OCI-LY1 (cell line): ENCODE measurements at regions not wholly inside any gene's neighbourhood (a gene's known extent, or its start where the extent isn't known, plus 50 kb on each side); places are given as distances from the start of the nearest gene placed in this dataset.
"Not testable (repeated sequence)": the region's sequence is repeated elsewhere in the genome, so short reads cannot be mapped to it uniquely, and the experiment has no call there.

ENCODE experiments used
- H2AFZ ChIP-seq: fragments of 200-600 bp; sonication (generic), shearing (Covaris generic); 2 replicates; pipeline ENCODE4 v1.6.0; 2014; ENCODE audit warnings: antibody characterized with exemption, mild to moderate bottlenecking, low read length
- H3F3A ChIP-seq: fragments of 200-600 bp; sonication (generic), shearing (Covaris generic); 2 replicates; pipeline ENCODE4 v1.6.0; 2014; ENCODE audit warnings: mild to moderate bottlenecking, antibody characterized with exemption, low read length, moderate library complexity; ENCODE audit not compliant: insufficient read depth
- H3K27ac ChIP-seq: fragments of 200-600 bp; sonication (generic); 2 replicates; pipeline ENCODE4 v1.5.1; 2014; ENCODE audit warnings: low read length, mixed run types, mild to moderate bottlenecking, low read depth; ENCODE audit not compliant: poor library complexity, severe bottlenecking
- H3K27me3 ChIP-seq: fragments of 200-600 bp; sonication (generic); 2 replicates; pipeline ENCODE4 v1.6.0; 2014; ENCODE audit warnings: antibody characterized with exemption, mild to moderate bottlenecking, low read length, moderate library complexity; ENCODE audit not compliant: insufficient read depth
- H3K36me3 ChIP-seq: fragments of 200-600 bp; sonication (generic); 2 replicates; pipeline ENCODE4 v1.6.1; 2014; ENCODE audit warnings: mild to moderate bottlenecking, antibody characterized with exemption, low read length, moderate library complexity, mixed read lengths; ENCODE audit not compliant: insufficient read depth
- H3K4me1 ChIP-seq: fragments of 200-600 bp; sonication (generic); 2 replicates; pipeline ENCODE4 v1.5.1; 2014; ENCODE audit warnings: mild to moderate bottlenecking, low read length, moderate library complexity; ENCODE audit not compliant: insufficient read depth, severe bottlenecking
- H3K4me2 ChIP-seq: fragments of 200-600 bp; sonication (generic), shearing (Covaris generic); 2 replicates; pipeline ENCODE4 v1.6.1; 2014; ENCODE audit warnings: low read length
- H3K4me3 ChIP-seq: fragments of 200-600 bp; sonication (generic); 2 replicates; pipeline ENCODE4 v1.5.1; 2014; ENCODE audit warnings: low read length, low read depth, mild to moderate bottlenecking, mixed read lengths; ENCODE audit not compliant: poor library complexity, severe bottlenecking
- H3K79me2 ChIP-seq: fragments of 200-600 bp; shearing (Covaris generic); 2 replicates; pipeline ENCODE4 v1.6.1; 2016; ENCODE audit warnings: mixed run types, low read length, mixed read lengths; ENCODE audit not compliant: insufficient read depth
- H3K9ac ChIP-seq: fragments of 200-600 bp; sonication (generic), shearing (Covaris generic); 2 replicates; pipeline ENCODE4 v1.6.1; 2014; ENCODE audit warnings: mild to moderate bottlenecking, low read length, mixed read lengths
- H3K9me2 ChIP-seq: fragments of 200-600 bp; sonication (generic), shearing (Covaris generic); 2 replicates; pipeline ENCODE4 v1.6.1; 2014; ENCODE audit warnings: low read depth, mild to moderate bottlenecking, low read length, mixed read lengths
- H3K9me3 ChIP-seq: fragments of 200-600 bp; shearing (Covaris generic); 2 replicates; pipeline ENCODE4 v1.6.1; 2014; ENCODE audit warnings: low read length, mixed read lengths
- H4K20me1 ChIP-seq: fragments of 200-600 bp; sonication (generic), shearing (Covaris generic); 2 replicates; pipeline ENCODE4 v1.6.0; 2016; ENCODE audit warnings: mild to moderate bottlenecking, low read length; ENCODE audit not compliant: insufficient read depth
- EZH2 ChIP-seq: fragments of 200-600 bp; sonication (generic), shearing (Covaris generic); IDR thresholded peaks from 2 replicates; pipeline ENCODE4 v1.8.0; 2017; ENCODE audit warnings: borderline replicate concordance, mixed run types, mild to moderate bottlenecking, antibody characterized with exemption, low read length, moderate library complexity, mixed read lengths
- TF ChIP-seq, protein P1 (sequence below): fragments of 200-600 bp; sonication (generic), shearing (Covaris generic); IDR thresholded peaks from 2 replicates; pipeline ENCODE4 v1.5.1; 2017; ENCODE audit warnings: mild to moderate bottlenecking, antibody characterized with exemption, low read length, moderate library complexity, mixed read lengths

DNA sequence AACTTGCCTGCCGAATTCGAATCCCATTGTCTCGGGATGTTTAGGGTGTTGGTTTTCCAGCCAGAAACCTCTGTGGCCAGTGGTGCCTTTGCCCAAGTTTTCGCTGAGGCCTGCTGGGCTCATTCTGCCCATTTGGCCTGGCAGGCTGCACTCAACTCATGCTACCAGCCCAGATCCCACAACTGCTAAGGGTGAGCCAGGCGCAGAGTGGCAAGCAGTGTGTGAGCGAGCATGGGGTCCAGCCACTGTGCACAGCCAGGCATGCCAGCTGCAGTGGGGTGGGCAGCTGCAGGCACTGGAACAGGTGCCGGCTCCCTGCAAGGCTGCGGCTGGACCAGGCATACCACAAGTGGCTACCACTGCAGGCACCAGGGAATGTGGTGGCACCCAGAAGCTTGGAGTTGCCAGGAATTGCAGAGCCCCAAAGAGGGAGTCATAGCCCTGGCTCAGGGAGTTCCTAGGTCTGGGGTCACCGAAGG, 151.4 kb upstream of the P2RY1 start:
- no peak overlapping the region for H3K4me2 ChIP-seq
- no peak overlapping the region for H3K9ac ChIP-seq
- H3K9me3 ChIP-seq = no peaks in the 10 kb centered on the region
- H2AFZ ChIP-seq = no peak overlapping the region
- no peaks in the 10 kb centered on the region for H3K4me1 ChIP-seq
- H3K9me2 ChIP-seq = no peaks in the 10 kb centered on the region
- H3K27ac ChIP-seq = no peak overlapping the region
- H3K4me3 ChIP-seq = no peak overlapping the region
- no peaks in the 10 kb centered on the region for H3K79me2 ChIP-seq
- no peak for TF ChIP-seq EZH2
- TF ChIP-seq, protein P1, sequence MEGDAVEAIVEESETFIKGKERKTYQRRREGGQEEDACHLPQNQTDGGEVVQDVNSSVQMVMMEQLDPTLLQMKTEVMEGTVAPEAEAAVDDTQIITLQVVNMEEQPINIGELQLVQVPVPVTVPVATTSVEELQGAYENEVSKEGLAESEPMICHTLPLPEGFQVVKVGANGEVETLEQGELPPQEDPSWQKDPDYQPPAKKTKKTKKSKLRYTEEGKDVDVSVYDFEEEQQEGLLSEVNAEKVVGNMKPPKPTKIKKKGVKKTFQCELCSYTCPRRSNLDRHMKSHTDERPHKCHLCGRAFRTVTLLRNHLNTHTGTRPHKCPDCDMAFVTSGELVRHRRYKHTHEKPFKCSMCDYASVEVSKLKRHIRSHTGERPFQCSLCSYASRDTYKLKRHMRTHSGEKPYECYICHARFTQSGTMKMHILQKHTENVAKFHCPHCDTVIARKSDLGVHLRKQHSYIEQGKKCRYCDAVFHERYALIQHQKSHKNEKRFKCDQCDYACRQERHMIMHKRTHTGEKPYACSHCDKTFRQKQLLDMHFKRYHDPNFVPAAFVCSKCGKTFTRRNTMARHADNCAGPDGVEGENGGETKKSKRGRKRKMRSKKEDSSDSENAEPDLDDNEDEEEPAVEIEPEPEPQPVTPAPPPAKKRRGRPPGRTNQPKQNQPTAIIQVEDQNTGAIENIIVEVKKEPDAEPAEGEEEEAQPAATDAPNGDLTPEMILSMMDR = no peak
- no peaks in the 10 kb centered on the region for H3K27me3 ChIP-seq
- H4K20me1 ChIP-seq = no peaks in the 10 kb centered on the region
- no peaks in the 10 kb centered on the region for H3F3A ChIP-seq
- H3K36me3 ChIP-seq = no peaks in the 10 kb centered on the region

DNA sequence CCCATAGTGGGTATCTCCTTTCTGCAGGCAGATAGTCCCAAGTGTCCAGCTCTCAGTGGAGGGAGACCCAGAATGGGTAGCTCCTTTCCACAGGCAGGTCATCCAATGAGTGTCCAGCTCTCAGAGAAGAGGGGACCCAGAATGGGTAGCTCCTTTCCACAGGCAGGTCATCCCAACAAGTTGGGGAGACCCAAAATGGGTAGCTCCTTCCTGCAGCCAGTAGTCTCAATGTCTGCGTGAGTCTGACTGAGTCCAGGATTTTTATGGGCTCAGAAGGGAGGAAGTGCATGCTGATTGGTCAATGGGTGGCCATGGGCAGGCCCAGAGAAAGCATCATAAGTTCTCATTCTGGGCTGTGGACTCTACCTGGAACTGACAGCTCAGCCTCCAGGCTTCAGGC, 150.7 kb upstream of the P2RY1 start:
- Histone ChIP-seq H4K20me1 (no peaks in the 10 kb centered on the region), H3K9ac (no peak overlapping the region), H3K4me2 (no peak overlapping the region), H3K27me3 (no peaks in the 10 kb centered on the region), H2AFZ (no peak overlapping the region), H3K9me3 (no peaks in the 10 kb centered on the region), H3K27ac (no peak overlapping the region), H3K9me2 (no peaks in the 10 kb centered on the region), H3K4me3 (no peak overlapping the region), H3K4me1 (no peaks in the 10 kb centered on the region), H3K79me2 (no peaks in the 10 kb centered on the region), H3K36me3 (no peaks in the 10 kb centered on the region), H3F3A (no peaks in the 10 kb centered on the region)
- TF ChIP-seq EZH2 = no peak
- TF ChIP-seq, protein P1 = no peak

DNA sequence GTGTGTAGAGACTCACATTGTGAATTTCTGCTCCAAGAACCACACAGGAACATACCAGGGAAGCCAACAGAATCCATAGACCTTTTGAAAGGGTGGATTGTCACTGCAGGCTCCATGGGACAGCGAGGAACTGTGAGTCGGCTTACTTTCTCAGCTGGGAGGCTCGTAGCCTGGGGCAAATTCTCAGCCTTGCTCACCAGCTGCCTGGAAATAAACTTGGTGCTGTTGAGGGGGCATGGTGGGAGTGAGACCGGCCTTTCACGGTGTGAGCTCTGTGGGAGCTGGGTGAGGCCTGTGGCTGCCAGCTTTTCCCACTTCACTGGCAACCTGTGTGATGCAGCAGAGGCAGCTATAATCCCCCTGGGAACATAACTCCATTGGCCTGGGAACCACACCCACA, 146.6 kb upstream of the P2RY1 start:
- H3K4me3 ChIP-seq = no peak overlapping the region
- H3K4me2 ChIP-seq = no peak overlapping the region
- H3F3A ChIP-seq = no peaks in the 10 kb centered on the region
- H3K36me3 ChIP-seq = no peaks in the 10 kb centered on the region
- H3K27ac ChIP-seq = no peak overlapping the region
- no peaks in the 10 kb centered on the region for H3K9me3 ChIP-seq
- no peaks in the 10 kb centered on the region for H3K27me3 ChIP-seq
- H2AFZ ChIP-seq = no peak overlapping the region
- H3K9ac ChIP-seq = no peak overlapping the region
- H4K20me1 ChIP-seq = no peaks in the 10 kb centered on the region
- no peaks in the 10 kb centered on the region for H3K4me1 ChIP-seq
- no peaks in the 10 kb centered on the region for H3K79me2 ChIP-seq
- H3K9me2 ChIP-seq = no peaks in the 10 kb centered on the region
- TF ChIP-seq, protein P1 = no peak
- no peak for TF ChIP-seq EZH2

DNA sequence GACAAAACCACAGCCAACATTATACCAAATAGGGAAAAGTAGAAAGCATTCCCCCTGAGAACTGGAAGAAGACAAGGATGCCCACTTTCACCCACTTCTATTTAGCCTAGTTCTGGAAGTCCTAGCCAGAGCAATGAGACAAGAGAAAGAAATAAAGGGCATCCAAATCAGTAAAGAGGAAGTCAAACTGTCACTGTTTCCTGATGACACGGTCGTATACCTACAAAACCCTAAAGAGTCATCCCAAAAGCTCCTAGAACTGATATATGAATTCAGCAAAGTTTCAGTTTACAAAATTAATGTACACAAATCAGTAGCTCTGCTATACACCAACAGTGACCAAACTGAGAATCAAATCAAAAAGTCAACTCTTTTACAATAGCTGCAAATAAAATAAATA, 142.6 kb upstream of the P2RY1 start:
- not testable (repeated sequence) for H3K27ac ChIP-seq, H4K20me1 ChIP-seq, H3K9me2 ChIP-seq, H3K36me3 ChIP-seq, H3K4me1 ChIP-seq, H3K9me3 ChIP-seq, H3K9ac ChIP-seq, H3K4me3 ChIP-seq, H3F3A ChIP-seq, H3K4me2 ChIP-seq, H3K27me3 ChIP-seq, H2AFZ ChIP-seq, H3K79me2 ChIP-seq

DNA sequence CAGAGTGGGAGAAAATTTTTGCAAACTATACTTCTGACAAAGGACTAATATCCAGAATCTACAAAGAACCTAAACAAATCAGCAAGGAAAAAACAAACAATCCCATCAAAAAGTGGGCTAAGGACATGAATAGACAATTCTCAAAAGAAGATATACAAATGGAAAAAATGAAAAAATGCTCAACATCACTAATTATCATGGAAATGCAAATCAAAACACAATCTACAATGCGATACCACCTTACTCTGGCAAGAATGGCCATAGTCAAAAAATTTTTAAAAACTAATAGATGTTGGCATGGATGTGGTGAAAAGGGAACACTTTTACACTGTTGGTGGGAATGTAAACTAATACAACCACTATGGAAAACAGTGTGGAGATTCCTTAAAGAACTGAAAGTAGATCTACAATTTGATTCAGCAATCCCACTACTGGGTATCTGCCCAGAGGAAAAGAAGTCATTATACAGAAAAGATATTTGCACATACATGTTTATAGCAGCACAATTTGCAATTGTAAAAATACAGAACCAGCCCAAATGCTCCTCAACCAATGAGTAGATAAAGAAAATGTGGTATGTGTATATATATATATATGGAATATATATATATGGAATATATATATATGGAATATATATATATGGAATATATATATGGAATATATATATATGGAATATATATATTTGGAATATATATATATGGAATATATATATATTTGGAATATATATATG, 141.2 kb upstream of the P2RY1 start:
- not testable (repeated sequence) for H3K27ac ChIP-seq, H3F3A ChIP-seq, H2AFZ ChIP-seq, H3K36me3 ChIP-seq, H3K9ac ChIP-seq, H3K4me3 ChIP-seq, H3K27me3 ChIP-seq, H3K4me2 ChIP-seq, H3K9me2 ChIP-seq, H4K20me1 ChIP-seq, H3K79me2 ChIP-seq, H3K4me1 ChIP-seq, H3K9me3 ChIP-seq
